Cardiac fibroblast (primary cell): ENCODE measurements at regions not wholly inside any gene's neighbourhood (a gene's known extent, or its start where the extent isn't known, plus 50 kb on each side); places are given as distances from the start of the nearest gene placed in this dataset.
A peak's percentile ranks its signal among the peaks of the same experiment; 100 is the strongest.

Source experiments
- DNase-seq, 2 donors: peaks; one replicate each; pipeline versions ENCODE4 v3.0.0 to v3.0.0-alpha.2; 2010; ENCODE audit warnings: low read depth in 2 of 2
- H3K4me3 ChIP-seq, 2 donors: replicated peaks in 1 of 2; 1 replicate in 1 of 2; 2 replicates in 1 of 2; pipeline ENCODE4 v1.5.1; 2011; ENCODE audit warnings: low read depth in 2 of 2, low read length in 2 of 2, mild to moderate bottlenecking in 2 of 2, moderate library complexity in 1 of 2
- TF ChIP-seq, protein P1 (sequence below): IDR thresholded peaks from one replicate; pipeline ENCODE4 v1.5.1; 2011; ENCODE audit warnings: low read depth, mild to moderate bottlenecking, low read length, inconsistent platforms

DNA sequence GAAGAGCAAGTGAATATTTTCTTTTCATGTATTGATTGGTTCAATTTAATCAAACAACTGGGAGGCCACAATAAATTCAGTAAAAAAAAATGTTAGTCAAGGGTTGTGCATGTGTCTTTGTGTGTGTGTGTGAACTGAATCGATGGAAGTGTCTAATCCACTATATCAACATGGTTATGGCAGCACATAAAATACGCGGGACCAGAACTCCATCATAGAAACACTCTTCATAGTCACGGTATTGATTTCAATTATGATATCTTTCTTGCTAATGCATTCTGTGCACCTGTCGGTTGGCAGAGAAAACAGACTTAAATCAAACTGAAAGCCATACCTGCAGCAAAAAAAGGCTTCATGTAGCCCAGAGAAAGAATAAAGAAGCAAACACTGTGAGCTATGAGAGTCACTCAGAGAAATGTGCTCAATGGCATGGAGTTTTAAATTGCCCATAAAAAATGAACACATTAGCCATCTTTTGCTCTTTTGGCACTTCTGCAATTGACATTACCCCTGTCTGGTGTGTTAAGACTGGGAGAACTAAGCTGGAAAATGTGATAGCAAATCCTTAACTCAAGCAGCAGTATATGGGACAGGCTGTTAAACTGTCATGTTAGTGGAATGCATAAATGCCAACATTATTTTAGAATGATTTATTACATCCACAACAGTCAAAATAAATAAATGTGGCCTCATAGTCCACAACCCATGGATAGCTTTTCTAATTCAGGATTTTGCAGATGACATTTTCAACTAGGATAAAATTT is 642.4 kb upstream of the C9orf72 start:
- TF ChIP-seq, protein P1, sequence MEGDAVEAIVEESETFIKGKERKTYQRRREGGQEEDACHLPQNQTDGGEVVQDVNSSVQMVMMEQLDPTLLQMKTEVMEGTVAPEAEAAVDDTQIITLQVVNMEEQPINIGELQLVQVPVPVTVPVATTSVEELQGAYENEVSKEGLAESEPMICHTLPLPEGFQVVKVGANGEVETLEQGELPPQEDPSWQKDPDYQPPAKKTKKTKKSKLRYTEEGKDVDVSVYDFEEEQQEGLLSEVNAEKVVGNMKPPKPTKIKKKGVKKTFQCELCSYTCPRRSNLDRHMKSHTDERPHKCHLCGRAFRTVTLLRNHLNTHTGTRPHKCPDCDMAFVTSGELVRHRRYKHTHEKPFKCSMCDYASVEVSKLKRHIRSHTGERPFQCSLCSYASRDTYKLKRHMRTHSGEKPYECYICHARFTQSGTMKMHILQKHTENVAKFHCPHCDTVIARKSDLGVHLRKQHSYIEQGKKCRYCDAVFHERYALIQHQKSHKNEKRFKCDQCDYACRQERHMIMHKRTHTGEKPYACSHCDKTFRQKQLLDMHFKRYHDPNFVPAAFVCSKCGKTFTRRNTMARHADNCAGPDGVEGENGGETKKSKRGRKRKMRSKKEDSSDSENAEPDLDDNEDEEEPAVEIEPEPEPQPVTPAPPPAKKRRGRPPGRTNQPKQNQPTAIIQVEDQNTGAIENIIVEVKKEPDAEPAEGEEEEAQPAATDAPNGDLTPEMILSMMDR: no peak
- DNase-seq: no peak
- H3K4me3 ChIP-seq: no peak overlapping the region

DNA sequence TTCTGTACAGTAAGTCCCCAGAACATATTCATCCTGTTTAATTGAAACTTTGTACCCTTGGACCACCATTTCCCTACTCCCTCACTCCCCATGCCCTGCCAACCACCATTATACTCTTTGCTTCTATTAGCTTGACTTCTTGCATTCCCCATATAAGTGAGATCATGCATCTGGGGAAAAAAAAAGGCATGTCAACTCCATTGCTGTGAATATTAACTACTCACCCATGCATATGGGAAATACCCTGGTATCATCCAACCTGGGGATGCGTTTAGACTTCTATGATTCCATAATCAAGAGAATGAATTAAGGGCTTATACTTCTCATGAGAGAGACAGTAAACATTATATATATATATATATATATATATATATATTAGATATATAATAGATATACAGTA is 659.4 kb upstream of the C9orf72 start:
- no peak overlapping the region for H3K4me3 ChIP-seq
- TF ChIP-seq, protein P1: no peak
- DNase-seq: no peak

DNA sequence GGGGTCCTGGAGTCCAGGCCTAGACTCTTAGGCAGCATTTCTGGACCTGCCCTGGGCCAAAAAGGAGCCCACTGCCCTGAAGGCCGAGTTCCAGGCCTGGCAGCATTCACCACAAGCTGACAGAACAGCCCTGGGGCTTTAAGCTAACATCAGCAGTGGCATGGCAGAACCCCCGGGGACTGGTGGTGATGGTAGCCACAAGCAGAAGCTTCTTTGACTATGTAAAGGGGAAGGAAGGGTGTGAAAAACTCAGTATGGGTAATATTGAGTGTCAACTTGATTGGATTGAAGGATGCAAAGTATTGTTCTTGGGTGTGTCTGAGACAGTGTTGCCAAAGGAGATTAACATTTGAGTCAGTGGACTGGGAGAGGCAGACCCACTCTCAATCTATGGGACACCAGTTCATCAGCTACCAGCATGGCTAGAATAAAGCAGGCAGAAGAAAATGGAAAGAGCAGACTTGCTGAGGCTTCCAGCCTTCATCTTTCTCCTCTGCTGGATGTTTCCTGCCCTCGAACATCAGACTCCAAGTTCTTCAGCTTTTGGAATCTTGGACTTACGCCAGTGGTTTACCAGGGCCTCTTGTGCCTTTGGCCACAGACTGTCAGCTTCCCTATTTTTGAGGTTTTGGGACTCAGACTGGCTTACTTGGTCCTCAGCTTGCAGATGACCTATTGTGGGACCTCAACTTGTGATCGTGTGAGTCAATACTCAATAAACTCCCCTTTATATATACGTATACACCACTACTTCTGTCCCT is 661.0 kb upstream of the C9orf72 start:
- DNase-seq: no peak
- TF ChIP-seq, protein P1: no peak
- no peak overlapping the region for H3K4me3 ChIP-seq

DNA sequence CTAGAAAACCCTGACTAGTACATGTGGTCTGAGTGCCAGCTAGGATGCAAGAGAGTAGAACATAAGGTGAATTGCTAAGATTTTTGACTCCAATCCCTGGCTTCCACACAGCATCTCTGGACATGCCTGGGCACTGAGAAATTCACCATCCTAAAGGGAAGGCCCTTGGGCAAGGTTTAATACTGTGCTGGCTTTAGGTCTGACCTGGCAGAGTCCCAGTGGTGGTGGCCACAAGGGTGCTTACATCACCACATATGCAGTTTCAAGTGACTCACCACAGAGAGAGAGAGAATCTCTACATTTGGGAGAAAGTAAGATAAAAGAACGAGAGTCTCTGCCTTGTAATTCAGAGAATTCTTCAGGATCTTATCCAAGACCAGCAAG is 661.6 kb upstream of the C9orf72 start:
- TF ChIP-seq, protein P1: no peak
- DNase-seq: peak; percentile 5 to 19
- H3K4me3 ChIP-seq: no peak overlapping the region

DNA sequence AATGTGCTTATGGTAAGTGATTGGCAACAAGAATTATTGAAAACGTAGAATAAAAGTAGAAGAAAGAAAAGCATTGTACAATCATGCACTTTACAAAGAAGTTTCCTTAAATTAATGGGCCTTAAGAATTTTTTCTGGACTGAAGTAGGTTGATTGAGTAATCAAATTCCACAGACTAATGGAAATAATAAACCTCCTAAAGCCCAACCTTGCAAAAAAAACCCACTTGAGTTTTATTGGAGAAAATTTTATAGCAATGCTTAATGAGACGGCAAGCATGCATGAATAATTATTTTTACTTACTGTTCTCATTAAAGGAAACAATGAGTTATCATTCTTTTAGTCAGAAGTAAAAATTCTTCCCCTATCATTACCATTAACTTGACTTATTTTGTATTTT is 676.1 kb upstream of the C9orf72 start:
- H3K4me3 ChIP-seq: no peak overlapping the region

DNA sequence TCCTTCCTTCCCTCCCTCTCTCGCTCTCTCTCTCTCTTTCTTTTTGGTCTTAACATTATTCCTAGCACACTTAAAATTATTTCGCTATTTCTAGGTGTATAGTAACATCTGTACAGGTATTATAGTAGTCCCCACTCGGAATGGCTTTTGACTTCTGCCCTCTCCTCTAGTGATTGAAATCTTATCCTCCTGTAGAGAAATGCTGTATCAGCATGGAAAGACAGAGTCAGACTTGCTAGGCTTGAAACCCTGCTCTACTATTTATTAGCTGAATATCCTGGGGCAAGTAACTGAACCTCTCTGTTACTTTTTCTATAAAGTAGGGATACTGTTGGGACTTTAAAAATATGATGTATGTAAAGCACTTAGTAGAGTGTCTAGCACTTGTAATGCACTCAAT is 681.9 kb upstream of the C9orf72 start:
- no peak for DNase-seq
- TF ChIP-seq, protein P1: no peak
- no peak overlapping the region for H3K4me3 ChIP-seq

More for the DNA sequence above, 676.1 kb upstream of the C9orf72 start:
- TF ChIP-seq, protein P1: no peak
- no peak for DNase-seq
